ENCODE measurements at regions not wholly inside any gene's neighbourhood (a gene's known extent, or its start where the extent isn't known, plus 50 kb on each side); places are given as distances from the start of the nearest gene placed in this dataset.

DNA sequence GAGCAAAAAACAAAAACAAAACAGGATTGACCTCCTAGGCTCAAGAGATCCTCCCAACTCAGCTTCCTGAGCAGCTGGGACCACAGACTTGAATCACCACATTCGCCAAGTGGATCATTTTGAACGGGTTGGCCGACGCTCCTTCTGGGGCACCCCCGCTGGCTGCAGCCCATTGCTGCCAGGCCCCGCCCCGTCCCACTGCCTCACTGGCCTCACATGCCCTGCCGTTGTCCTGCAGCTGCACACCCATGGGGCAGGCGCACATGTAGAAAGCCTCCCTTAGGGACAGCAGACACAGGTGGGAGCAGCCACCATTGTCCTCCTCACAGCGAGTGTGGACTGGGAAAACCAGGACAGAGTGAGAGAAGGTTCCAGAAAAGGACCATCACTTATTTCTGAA is 154.5 kb downstream of the CRYBB2 start:
- 88% methylated on average over 10 of the region's 10 CpGs for WGBS (ENCODE audit: insufficient coverage)

GRCh38 chr22:25374869-25375268 is 155.4 kb downstream of the CRYBB2 start:
- Histone ChIP-seq H3K27ac (ENCODE audit: low read depth, low read length) (no peak overlapping the region), H3K4me1 (ENCODE audit: control insufficient read depth, insufficient read depth, low read length) (no peaks in the 10 kb centered on the region), H3K4me3 (ENCODE audit: low read depth, low read length) (no peak overlapping the region), H3K36me3 (ENCODE audit: control insufficient read depth, insufficient read depth, low read length) (peaks cover 25% of the 10 kb centered on the region), H3K9me3 (ENCODE audit: control insufficient read depth, insufficient read depth, low read length) (no peaks in the 10 kb centered on the region), H3K27me3 (ENCODE audit: control insufficient read depth, insufficient read depth, low read length) (no peaks in the 10 kb centered on the region)
- 82% methylated on average over 3 of the region's 4 CpGs for WGBS (ENCODE audit: insufficient coverage)
- no peak for DNase-seq (ENCODE audit: low read depth in 4 of 6, low spot score in 6 of 6)

More for the DNA sequence above, 154.5 kb downstream of the CRYBB2 start:
- Histone ChIP-seq H3K27ac (ENCODE audit: low read depth, low read length) (no peak overlapping the region), H3K9me3 (ENCODE audit: control insufficient read depth, insufficient read depth, low read length) (no peaks in the 10 kb centered on the region), H3K27me3 (ENCODE audit: control insufficient read depth, insufficient read depth, low read length) (no peaks in the 10 kb centered on the region), H3K4me3 (ENCODE audit: low read depth, low read length) (no peak overlapping the region), H3K36me3 (ENCODE audit: control insufficient read depth, insufficient read depth, low read length) (peaks cover 25% of the 10 kb centered on the region), H3K4me1 (ENCODE audit: control insufficient read depth, insufficient read depth, low read length) (peaks cover 3% of the 10 kb centered on the region)
- DNase-seq (ENCODE audit: low read depth in 4 of 6, low spot score in 6 of 6): no peak

DNA sequence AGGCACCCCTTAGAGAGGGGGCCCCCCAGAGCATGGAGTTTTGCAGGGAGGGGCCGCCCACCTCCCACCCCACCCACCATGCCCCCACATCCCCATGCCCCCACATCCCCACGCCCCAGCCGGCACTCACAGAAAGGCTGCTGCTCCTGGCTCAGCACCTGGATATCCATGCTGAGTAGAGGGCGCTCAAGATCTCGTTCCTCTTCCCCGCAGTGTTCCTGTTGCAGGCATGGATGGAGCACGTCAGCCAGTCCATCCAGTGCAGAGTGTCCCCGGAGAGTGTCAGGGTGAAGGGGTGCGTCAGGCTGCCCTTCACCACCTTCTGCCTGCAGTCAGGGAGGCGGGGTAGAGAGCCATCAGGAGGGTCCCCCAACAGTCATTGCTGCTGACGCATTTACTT is 156.2 kb downstream of the CRYBB2 start:
- no peaks in the 10 kb centered on the region for H3K9me3 ChIP-seq (ENCODE audit: control insufficient read depth, insufficient read depth, low read length)
- H3K4me3 ChIP-seq (ENCODE audit: low read depth, low read length): no peak overlapping the region
- 53% methylated on average over 7 of the region's 11 CpGs for WGBS (ENCODE audit: insufficient coverage)
- peaks cover 33% of the 10 kb centered on the region for H3K36me3 ChIP-seq (ENCODE audit: control insufficient read depth, insufficient read depth, low read length)
- peak in 1 of 6 donors; percentile 2 for DNase-seq (ENCODE audit: low read depth in 4 of 6, low spot score in 6 of 6)
- H3K27me3 ChIP-seq (ENCODE audit: control insufficient read depth, insufficient read depth, low read length): no peaks in the 10 kb centered on the region
- H3K4me1 ChIP-seq (ENCODE audit: control insufficient read depth, insufficient read depth, low read length): no peaks in the 10 kb centered on the region
- no peak overlapping the region for H3K27ac ChIP-seq (ENCODE audit: low read depth, low read length)

DNA sequence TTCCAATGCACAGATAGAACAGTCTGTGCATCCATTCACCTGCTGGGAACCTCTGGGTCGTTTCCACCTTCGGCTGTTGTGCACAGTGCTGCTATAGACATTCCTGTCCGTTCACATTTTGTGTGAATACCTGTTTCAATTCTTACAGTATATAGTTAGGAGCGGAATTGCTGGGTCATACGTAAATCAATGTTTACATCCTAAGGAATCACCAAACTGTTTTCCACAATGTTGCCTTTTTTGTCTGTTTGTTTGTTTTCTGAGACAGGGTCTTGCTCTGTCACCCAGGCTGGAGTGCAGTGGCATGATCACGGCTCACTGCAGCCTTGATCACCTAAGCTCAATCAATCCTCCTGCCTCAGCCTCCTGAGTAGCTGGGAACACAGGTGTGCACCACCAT is 158.3 kb downstream of the CRYBB2 start:
- no peak overlapping the region for H3K27ac ChIP-seq (ENCODE audit: low read depth, low read length)
- 100% methylated on average over 1 of the region's 6 CpGs for WGBS (ENCODE audit: insufficient coverage)

GRCh38 chr22:25380122-25380747 is 160.8 kb downstream of the CRYBB2 start:
- Histone ChIP-seq H3K9me3 (ENCODE audit: control insufficient read depth, insufficient read depth, low read length) (no peaks in the 10 kb centered on the region), H3K27ac (ENCODE audit: low read depth, low read length) (no peak overlapping the region), H3K36me3 (ENCODE audit: control insufficient read depth, insufficient read depth, low read length) (peaks cover 19% of the 10 kb centered on the region), H3K4me1 (ENCODE audit: control insufficient read depth, insufficient read depth, low read length) (peaks cover 3% of the 10 kb centered on the region), H3K4me3 (ENCODE audit: low read depth, low read length) (no peak overlapping the region), H3K27me3 (ENCODE audit: control insufficient read depth, insufficient read depth, low read length) (no peaks in the 10 kb centered on the region)
- 100% methylated on average over 1 of the region's 5 CpGs for WGBS (ENCODE audit: insufficient coverage)
- DNase-seq (ENCODE audit: low read depth in 4 of 6, low spot score in 6 of 6): no peak

More for the DNA sequence above, 158.3 kb downstream of the CRYBB2 start:
- H3K36me3 ChIP-seq (ENCODE audit: control insufficient read depth, insufficient read depth, low read length): peaks cover 32% of the 10 kb centered on the region
- H3K9me3 ChIP-seq (ENCODE audit: control insufficient read depth, insufficient read depth, low read length): no peaks in the 10 kb centered on the region
- no peaks in the 10 kb centered on the region for H3K27me3 ChIP-seq (ENCODE audit: control insufficient read depth, insufficient read depth, low read length)
- DNase-seq (ENCODE audit: low read depth in 4 of 6, low spot score in 6 of 6): no peak
- no peaks in the 10 kb centered on the region for H3K4me1 ChIP-seq (ENCODE audit: control insufficient read depth, insufficient read depth, low read length)
- no peak overlapping the region for H3K4me3 ChIP-seq (ENCODE audit: low read depth, low read length)

DNA sequence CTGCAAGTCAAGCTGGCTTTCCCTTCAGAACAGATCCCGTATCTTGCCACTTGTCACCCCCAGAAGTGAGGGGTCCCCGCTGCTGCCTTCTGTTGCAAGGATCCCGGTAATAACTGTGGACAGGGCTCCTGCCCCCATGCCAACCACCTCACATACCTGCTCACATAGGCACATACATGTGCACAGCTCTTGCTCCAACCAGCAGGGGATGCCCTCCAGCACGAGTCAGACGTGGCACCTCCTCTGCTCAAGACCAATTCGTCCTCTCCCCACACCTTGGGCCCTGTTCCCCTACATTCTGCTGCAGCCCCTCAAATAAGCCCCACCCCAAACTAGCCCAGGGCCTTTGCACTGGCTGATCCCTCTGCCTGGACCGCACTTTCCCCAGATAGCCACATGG is 163.3 kb downstream of the CRYBB2 start:
- Histone ChIP-seq H3K27ac (ENCODE audit: low read depth, low read length) (no peak overlapping the region), H3K4me1 (ENCODE audit: control insufficient read depth, insufficient read depth, low read length) (peaks cover 6% of the 10 kb centered on the region), H3K9me3 (ENCODE audit: control insufficient read depth, insufficient read depth, low read length) (no peaks in the 10 kb centered on the region), H3K4me3 (ENCODE audit: low read depth, low read length) (no peak overlapping the region), H3K36me3 (ENCODE audit: control insufficient read depth, insufficient read depth, low read length) (peaks cover 19% of the 10 kb centered on the region), H3K27me3 (ENCODE audit: control insufficient read depth, insufficient read depth, low read length) (no peaks in the 10 kb centered on the region)
- 83% methylated on average over 7 of the region's 7 CpGs for WGBS (ENCODE audit: insufficient coverage)
- no peak for DNase-seq (ENCODE audit: low read depth in 4 of 6, low spot score in 6 of 6)

DNA sequence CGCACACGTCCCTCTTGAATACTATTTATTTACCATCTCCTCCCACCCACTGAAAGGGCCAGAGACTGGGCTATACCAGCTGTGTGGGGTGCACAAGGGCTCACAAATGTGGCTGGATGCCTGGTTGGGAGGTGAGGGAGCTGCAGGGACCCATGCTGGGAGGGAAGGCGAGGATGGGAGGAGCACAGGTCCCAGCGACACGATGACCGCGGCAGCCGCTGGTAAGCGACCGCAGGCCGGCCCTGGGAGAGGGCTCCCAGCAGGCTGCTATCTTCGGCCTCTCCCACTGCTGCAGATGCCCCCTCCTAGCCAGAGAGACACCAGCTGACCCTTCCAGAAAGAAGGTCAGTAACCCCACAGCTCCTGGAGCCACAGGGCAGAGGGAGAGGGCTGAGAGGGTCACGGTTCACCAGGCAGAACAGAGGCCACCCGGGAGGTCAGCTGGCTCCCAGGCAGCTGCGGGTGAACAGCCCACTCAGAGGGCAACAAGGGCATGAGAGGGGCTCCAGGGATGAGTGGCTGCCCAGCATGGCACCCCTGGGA is 163.9 kb downstream of the CRYBB2 start:
- Histone ChIP-seq H3K36me3 (ENCODE audit: control insufficient read depth, insufficient read depth, low read length) (peaks cover 18% of the 10 kb centered on the region), H3K4me3 (ENCODE audit: low read depth, low read length) (no peak overlapping the region), H3K4me1 (ENCODE audit: control insufficient read depth, insufficient read depth, low read length) (peaks cover 9% of the 10 kb centered on the region), H3K27ac (ENCODE audit: low read depth, low read length) (no peak overlapping the region), H3K9me3 (ENCODE audit: control insufficient read depth, insufficient read depth, low read length) (no peaks in the 10 kb centered on the region), H3K27me3 (ENCODE audit: control insufficient read depth, insufficient read depth, low read length) (no peaks in the 10 kb centered on the region)
- 43% methylated on average over 12 of the region's 15 CpGs for WGBS (ENCODE audit: insufficient coverage)
- DNase-seq (ENCODE audit: low read depth in 4 of 6, low spot score in 6 of 6): no peak

DNA sequence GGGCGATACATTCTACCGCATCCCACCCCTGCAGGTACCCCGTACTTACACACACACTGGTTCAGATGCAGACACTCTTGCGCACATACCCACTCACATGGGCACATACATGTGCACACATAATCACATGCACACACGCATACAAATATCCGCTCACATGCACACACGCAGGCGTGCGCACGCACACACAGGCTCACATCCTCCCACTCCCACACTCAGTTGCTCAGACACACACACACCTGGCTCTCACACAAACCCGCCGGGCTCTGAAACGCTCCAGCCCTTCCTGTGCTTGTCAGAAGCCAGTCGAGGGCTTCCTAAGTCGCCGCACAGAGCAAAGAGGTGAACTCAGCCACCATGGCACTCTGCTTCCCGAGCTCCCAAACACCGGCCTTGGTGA is 164.5 kb downstream of the CRYBB2 start:
- H3K9me3 ChIP-seq (ENCODE audit: control insufficient read depth, insufficient read depth, low read length): no peaks in the 10 kb centered on the region
- no peak for DNase-seq (ENCODE audit: low read depth in 4 of 6, low spot score in 6 of 6)
- H3K27ac ChIP-seq (ENCODE audit: low read depth, low read length): no peak overlapping the region
- H3K4me1 ChIP-seq (ENCODE audit: control insufficient read depth, insufficient read depth, low read length): peaks cover 14% of the 10 kb centered on the region
- H3K4me3 ChIP-seq (ENCODE audit: low read depth, low read length): no peak overlapping the region
- no peaks in the 10 kb centered on the region for H3K27me3 ChIP-seq (ENCODE audit: control insufficient read depth, insufficient read depth, low read length)
- H3K36me3 ChIP-seq (ENCODE audit: control insufficient read depth, insufficient read depth, low read length): peaks cover 14% of the 10 kb centered on the region
- 85% methylated on average over 18 of the region's 18 CpGs for WGBS (ENCODE audit: insufficient coverage)

DNA sequence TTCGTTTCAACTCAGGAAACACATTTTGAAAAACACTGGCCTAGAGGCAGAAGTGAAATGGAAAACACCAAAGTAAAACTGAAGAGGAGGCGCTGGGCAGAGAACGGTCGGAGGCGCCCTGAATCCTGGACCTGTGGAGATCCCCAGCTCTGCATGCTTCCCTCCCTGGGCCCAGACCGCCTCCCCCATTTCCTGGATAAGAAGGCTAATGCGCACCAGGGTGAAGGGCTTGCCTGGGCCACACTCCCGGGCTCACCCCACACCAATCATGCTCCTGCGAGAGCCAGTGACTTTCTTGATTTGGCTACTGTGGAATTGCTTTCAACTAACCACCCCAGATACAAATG is 167.1 kb downstream of the CRYBB2 start:
- H3K9me3 ChIP-seq (ENCODE audit: control insufficient read depth, insufficient read depth, low read length): no peaks in the 10 kb centered on the region
- peaks cover 39% of the 10 kb centered on the region for H3K4me1 ChIP-seq (ENCODE audit: control insufficient read depth, insufficient read depth, low read length)
- no peak overlapping the region for H3K27ac ChIP-seq (ENCODE audit: low read depth, low read length)
- no peaks in the 10 kb centered on the region for H3K27me3 ChIP-seq (ENCODE audit: control insufficient read depth, insufficient read depth, low read length)
- DNase-seq (ENCODE audit: low read depth in 4 of 6, low spot score in 6 of 6): no peak
- H3K4me3 ChIP-seq (ENCODE audit: low read depth, low read length): no peak overlapping the region
- H3K36me3 ChIP-seq (ENCODE audit: control insufficient read depth, insufficient read depth, low read length): peaks cover 5% of the 10 kb centered on the region
- 92% methylated on average over 8 of the region's 9 CpGs for WGBS (ENCODE audit: insufficient coverage)

DNA sequence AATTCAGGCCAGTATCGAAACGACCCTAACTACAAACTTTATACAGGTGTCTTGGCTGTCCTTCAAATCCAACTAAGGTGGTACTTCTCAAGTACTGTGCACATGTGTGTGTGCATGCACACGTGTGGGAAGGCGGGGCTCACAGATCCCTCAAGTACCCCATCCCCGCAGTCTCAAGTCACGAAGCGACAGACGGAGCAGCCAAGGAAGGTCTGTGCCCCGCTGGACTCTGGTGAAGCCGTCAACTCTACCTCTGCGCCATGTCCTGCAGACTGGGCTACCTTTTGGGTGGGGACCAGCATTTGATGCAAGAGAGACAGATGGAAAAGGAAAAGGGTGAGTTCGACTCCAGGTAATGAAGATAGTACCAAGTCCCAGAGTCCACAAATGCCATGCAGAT is 169.0 kb downstream of the CRYBB2 start:
- Histone ChIP-seq H3K27ac (ENCODE audit: low read depth, low read length) (no peak overlapping the region), H3K4me1 (ENCODE audit: control insufficient read depth, insufficient read depth, low read length) (peaks cover 40% of the 10 kb centered on the region), H3K36me3 (ENCODE audit: control insufficient read depth, insufficient read depth, low read length) (peaks cover 3% of the 10 kb centered on the region), H3K4me3 (ENCODE audit: low read depth, low read length) (no peak overlapping the region), H3K27me3 (ENCODE audit: control insufficient read depth, insufficient read depth, low read length) (no peaks in the 10 kb centered on the region), H3K9me3 (ENCODE audit: control insufficient read depth, insufficient read depth, low read length) (no peaks in the 10 kb centered on the region)
- 92% methylated on average over 12 of the region's 12 CpGs for WGBS (ENCODE audit: insufficient coverage)
- DNase-seq (ENCODE audit: low read depth in 4 of 6, low spot score in 6 of 6): no peak
